SK-N-MC (cell line): ENCODE measurements at regions not wholly inside any gene's neighbourhood (a gene's known extent, or its start where the extent isn't known, plus 50 kb on each side); places are given as distances from the start of the nearest gene placed in this dataset.

Experiments
- DNase-seq: peaks from one replicate; pipeline ENCODE4 v3.0.0-alpha.2; 2011; ENCODE audit warnings: low read depth, low spot score
- H3K27ac ChIP-seq: fragments of 200-600 bp; sonication (generic); 2 replicates; pipeline ENCODE4 v1.5.1; 2016; ENCODE audit warnings: mixed run types
- H3K36me3 ChIP-seq: fragments of 200-600 bp; sonication (generic); 2 replicates; pipeline ENCODE4 v1.6.1; 2017; ENCODE audit warnings: antibody characterized with exemption, low read length, mixed read lengths; ENCODE audit not compliant: insufficient read depth
- H3K4me3 ChIP-seq: fragments of 200-600 bp; sonication (generic); 2 replicates; pipeline ENCODE4 v1.5.1; 2016
- H3K9ac ChIP-seq: fragments of 200-600 bp; sonication (generic); 2 replicates; pipeline ENCODE4 v1.8.0; 2017; ENCODE audit warnings: mixed run types, mixed read lengths; ENCODE audit not compliant: insufficient read length
- H3K9me3 ChIP-seq: fragments of 200-600 bp; sonication (generic); 2 replicates; pipeline ENCODE4 v1.6.1; 2017; ENCODE audit warnings: low read depth, mild to moderate bottlenecking, antibody characterized with exemption, low read length, moderate library complexity, mixed read lengths
- EZH2 ChIP-seq: fragments of 200-600 bp; sonication (generic); IDR thresholded peaks from one replicate; pipeline ENCODE4 v1.6.1; 2017; ENCODE audit warnings: antibody characterized with exemption
- FOXP2 ChIP-seq: optimal IDR thresholded peaks from 2 replicates; pipeline ENCODE3; 2011; ENCODE audit warnings: mild to moderate bottlenecking, moderate library complexity; ENCODE audit not compliant: insufficient read depth; ENCODE audit errors: extremely low read length, control extremely low read depth
- POLR2AphosphoS5 ChIP-seq: IDR thresholded peaks from 2 replicates; pipeline ENCODE4 v1.6.1; 2012; ENCODE audit warnings: mild to moderate bottlenecking, low read depth, low read length, borderline replicate concordance

GRCh38 chr2:74080346-74080745, 67.4 kb downstream of the BOLA3 start:
- DNase-seq = no peak
- Histone ChIP-seq H3K9me3 (no peaks in the 10 kb centered on the region), H3K36me3 (peaks cover 33% of the 10 kb centered on the region; the same call in 1 of the 2 replicates), H3K9ac (no peak overlapping the region), H3K4me3 (no peak overlapping the region), H3K27ac (no peak overlapping the region)
- TF ChIP-seq POLR2AphosphoS5 (no peak), EZH2 (no peak), FOXP2 (no peak)

- no peak for TF ChIP-seq POLR2AphosphoS5
- no peak for TF ChIP-seq EZH2
- no peak for TF ChIP-seq FOXP2
- Histone ChIP-seq H3K9me3 (no peaks in the 10 kb centered on the region), H3K9ac (no peak overlapping the region), H3K4me3 (no peak overlapping the region), H3K36me3 (peaks cover 33% of the 10 kb centered on the region; the same call in 1 of the 2 replicates), H3K27ac (no peak overlapping the region)
- DNase-seq = no peak
Observed at GRCh38 chr2:74081030-74081762, 66.5 kb downstream of the BOLA3 start.

- H3K36me3 ChIP-seq = peaks cover 34% of the 10 kb centered on the region; the same call in 1 of the 2 replicates
- H3K27ac ChIP-seq = no peak overlapping the region
- H3K9me3 ChIP-seq = no peaks in the 10 kb centered on the region
- TF ChIP-seq POLR2AphosphoS5 (no peak), FOXP2 (no peak), EZH2 (no peak)
- no peak overlapping the region for H3K9ac ChIP-seq
- no peak for DNase-seq
- no peak overlapping the region for H3K4me3 ChIP-seq
Observed at GRCh38 chr2:74081763-74082110, 66.0 kb downstream of the BOLA3 start.

GRCh38 chr2:74083750-74084149, 64.0 kb downstream of the BOLA3 start:
- DNase-seq = no peak
- H3K27ac ChIP-seq = no peak overlapping the region
- TF ChIP-seq EZH2 (no peak), POLR2AphosphoS5 (no peak), FOXP2 (no peak)
- no peaks in the 10 kb centered on the region for H3K9me3 ChIP-seq
- H3K4me3 ChIP-seq = no peak overlapping the region
- H3K9ac ChIP-seq = no peak overlapping the region
- peaks cover 51% of the 10 kb centered on the region for H3K36me3 ChIP-seq
